ENCODE measurements at regions not wholly inside any gene's neighbourhood (a gene's known extent, or its start where the extent isn't known, plus 50 kb on each side); places are given as distances from the start of the nearest gene placed in this dataset.

DNA sequence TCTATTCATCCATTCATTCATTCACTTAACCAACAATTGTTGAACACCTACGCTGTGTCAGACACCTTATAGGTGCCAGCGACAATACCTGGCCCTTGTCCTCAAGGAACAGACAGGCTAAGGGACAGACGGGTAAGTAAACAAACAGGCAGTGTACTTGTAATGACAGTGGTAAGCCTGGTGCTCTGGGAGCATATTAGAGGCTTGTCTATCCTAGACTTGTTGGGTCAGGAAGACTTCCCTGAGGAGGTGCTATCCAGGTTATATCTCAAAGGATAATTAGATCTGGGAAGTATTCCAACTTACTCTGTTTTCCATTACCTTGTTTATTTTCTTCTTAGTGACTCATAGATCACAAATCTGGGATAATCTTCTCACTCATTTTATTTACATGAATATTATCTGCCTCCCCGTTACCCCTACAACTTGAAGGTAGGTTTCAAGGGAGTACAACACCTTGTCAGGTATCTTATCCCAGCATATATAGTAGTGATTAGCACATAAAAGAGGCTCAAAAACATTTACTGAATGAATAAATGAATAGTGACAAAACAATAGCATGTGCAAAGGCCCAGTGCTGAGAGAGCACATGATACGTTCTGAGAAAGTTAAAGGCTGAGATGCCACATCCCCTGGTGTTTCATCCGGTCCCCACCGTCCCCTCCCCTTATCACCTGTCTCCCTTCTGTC lies 75.3 kb upstream of the NCAM1 start:
- TF ChIP-seq, protein P1, sequence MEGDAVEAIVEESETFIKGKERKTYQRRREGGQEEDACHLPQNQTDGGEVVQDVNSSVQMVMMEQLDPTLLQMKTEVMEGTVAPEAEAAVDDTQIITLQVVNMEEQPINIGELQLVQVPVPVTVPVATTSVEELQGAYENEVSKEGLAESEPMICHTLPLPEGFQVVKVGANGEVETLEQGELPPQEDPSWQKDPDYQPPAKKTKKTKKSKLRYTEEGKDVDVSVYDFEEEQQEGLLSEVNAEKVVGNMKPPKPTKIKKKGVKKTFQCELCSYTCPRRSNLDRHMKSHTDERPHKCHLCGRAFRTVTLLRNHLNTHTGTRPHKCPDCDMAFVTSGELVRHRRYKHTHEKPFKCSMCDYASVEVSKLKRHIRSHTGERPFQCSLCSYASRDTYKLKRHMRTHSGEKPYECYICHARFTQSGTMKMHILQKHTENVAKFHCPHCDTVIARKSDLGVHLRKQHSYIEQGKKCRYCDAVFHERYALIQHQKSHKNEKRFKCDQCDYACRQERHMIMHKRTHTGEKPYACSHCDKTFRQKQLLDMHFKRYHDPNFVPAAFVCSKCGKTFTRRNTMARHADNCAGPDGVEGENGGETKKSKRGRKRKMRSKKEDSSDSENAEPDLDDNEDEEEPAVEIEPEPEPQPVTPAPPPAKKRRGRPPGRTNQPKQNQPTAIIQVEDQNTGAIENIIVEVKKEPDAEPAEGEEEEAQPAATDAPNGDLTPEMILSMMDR (IDR thresholded peaks at IDR 0.05) = no peak
- no peak for TF ChIP-seq SMAD4 (CRISPR knock-in tag; IDR thresholded peaks at IDR 0.05)
- no peak for TF ChIP-seq ZNF416 (CRISPR knock-in tag; IDR thresholded peaks at IDR 0.05)
- TF ChIP-seq NR1H2 (CRISPR knock-in tag; IDR thresholded peaks at IDR 0.05) = no peak
- TF ChIP-seq IRF2 (CRISPR knock-in tag; IDR thresholded peaks at IDR 0.05; ENCODE audit: borderline replicate concordance, low read depth) = no peak
- TF ChIP-seq ZNF219 (CRISPR knock-in tag; IDR thresholded peaks at IDR 0.05; ENCODE audit: borderline replicate concordance) = no peak
- TF ChIP-seq CREB1 (CRISPR knock-in tag; IDR thresholded peaks at IDR 0.05) = no peak
- no peak for TF ChIP-seq CBFB (CRISPR knock-in tag; IDR thresholded peaks at IDR 0.05; ENCODE audit: low read depth)
- TF ChIP-seq ESRRA (CRISPR knock-in tag; IDR thresholded peaks at IDR 0.05; ENCODE audit: borderline replicate concordance) = no peak

All from WTC11 (cell line).